ENCODE measurements at regions not wholly inside any gene's neighbourhood (a gene's known extent, or its start where the extent isn't known, plus 50 kb on each side); places are given as distances from the start of the nearest gene placed in this dataset.

DNA sequence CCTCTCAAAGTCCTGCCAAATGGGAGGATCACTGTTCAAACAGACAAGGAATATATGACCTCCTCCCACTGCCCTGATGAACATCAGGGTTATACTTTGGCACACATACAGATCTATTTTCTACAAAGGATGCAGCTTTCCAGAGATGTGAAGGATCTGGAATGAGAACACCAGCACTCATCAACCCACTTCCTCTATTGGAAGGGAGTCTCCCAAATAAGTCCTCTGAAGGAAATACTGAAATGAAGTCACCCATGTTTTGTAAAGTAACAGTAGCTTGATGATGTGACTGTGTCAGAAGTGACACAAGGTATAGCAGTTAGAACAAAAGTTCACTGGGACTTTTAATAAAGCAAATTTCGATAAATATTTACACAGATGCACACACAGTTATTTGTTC is 104.9 kb downstream of the OGFRL1 start:
- peak overlapping the region in 2 of 3 donors; percentile 3 to 39 for H3K27ac ChIP-seq
- no peaks in the 10 kb centered on the region for H3K9me3 ChIP-seq
- intact Hi-C loops (cut with DNase I), result no loop called here
- H3K27me3 ChIP-seq, result no peaks in the 10 kb centered on the region
- H3K4me3 ChIP-seq, result no peak overlapping the region
- DNase-seq (no peak), ATAC-seq (peak; percentile 55 to 84 (median 73))
- peaks cover 0 to 7% (median 0%) of the 10 kb centered on the region in 4 donors for H3K36me3 ChIP-seq
- H3K4me1 ChIP-seq, result peaks cover 0 to 38% (median 17%) of the 10 kb centered on the region in 4 donors
- WGBS (ENCODE audit: insufficient coverage, low coverage, low lambda C conversion rate, missing lambda C conversion rate), result 8% methylated on average over 1 of the region's 1 CpG
- TF ChIP-seq, protein P1, sequence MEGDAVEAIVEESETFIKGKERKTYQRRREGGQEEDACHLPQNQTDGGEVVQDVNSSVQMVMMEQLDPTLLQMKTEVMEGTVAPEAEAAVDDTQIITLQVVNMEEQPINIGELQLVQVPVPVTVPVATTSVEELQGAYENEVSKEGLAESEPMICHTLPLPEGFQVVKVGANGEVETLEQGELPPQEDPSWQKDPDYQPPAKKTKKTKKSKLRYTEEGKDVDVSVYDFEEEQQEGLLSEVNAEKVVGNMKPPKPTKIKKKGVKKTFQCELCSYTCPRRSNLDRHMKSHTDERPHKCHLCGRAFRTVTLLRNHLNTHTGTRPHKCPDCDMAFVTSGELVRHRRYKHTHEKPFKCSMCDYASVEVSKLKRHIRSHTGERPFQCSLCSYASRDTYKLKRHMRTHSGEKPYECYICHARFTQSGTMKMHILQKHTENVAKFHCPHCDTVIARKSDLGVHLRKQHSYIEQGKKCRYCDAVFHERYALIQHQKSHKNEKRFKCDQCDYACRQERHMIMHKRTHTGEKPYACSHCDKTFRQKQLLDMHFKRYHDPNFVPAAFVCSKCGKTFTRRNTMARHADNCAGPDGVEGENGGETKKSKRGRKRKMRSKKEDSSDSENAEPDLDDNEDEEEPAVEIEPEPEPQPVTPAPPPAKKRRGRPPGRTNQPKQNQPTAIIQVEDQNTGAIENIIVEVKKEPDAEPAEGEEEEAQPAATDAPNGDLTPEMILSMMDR (IDR thresholded peaks at IDR 0.05), result no peak
- no peak for TF ChIP-seq POLR2A (IDR thresholded peaks at IDR 0.05)

DNA sequence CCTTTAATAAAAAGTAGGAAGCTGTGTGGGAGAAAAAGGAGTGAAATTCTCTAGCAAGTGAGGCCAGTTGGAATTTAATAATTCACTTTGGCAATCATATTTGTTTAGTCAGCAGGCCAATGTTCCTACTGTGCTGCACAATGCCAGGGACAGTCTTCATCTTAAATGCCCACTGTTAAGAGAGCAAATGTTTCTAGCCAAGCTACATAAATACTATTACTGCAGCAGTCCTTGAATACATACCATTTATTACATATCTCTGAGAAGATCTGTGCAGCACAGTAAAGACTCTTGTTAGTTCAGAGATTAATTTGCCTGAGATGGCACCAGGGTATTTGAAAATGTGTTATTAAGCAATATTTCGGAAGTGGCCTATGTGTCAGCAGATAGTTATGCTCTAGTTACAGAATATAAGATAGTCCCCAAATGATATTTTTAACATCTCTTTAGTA is 105.4 kb downstream of the OGFRL1 start:
- Histone ChIP-seq H3K4me1 (peaks cover 0 to 32% (median 14%) of the 10 kb centered on the region in 4 donors), H3K9me3 (no peaks in the 10 kb centered on the region), H3K36me3 (peaks cover 0 to 7% (median 0%) of the 10 kb centered on the region in 4 donors), H3K27me3 (no peaks in the 10 kb centered on the region), H3K27ac (peak overlapping the region in 2 of 3 donors; percentile 3 to 39), H3K4me3 (no peak overlapping the region)
- TF ChIP-seq, protein P1 (IDR thresholded peaks at IDR 0.05), result no peak
- TF ChIP-seq POLR2A (IDR thresholded peaks at IDR 0.05), result no peak
- ATAC-seq, result peak; percentile 57 to 77 (median 68)
- no peak for DNase-seq
- intact Hi-C loops (cut with DNase I), result no loop called here
- WGBS (ENCODE audit: insufficient coverage, low coverage, low lambda C conversion rate, missing lambda C conversion rate), result 37% methylated on average over 1 of the region's 1 CpG

DNA sequence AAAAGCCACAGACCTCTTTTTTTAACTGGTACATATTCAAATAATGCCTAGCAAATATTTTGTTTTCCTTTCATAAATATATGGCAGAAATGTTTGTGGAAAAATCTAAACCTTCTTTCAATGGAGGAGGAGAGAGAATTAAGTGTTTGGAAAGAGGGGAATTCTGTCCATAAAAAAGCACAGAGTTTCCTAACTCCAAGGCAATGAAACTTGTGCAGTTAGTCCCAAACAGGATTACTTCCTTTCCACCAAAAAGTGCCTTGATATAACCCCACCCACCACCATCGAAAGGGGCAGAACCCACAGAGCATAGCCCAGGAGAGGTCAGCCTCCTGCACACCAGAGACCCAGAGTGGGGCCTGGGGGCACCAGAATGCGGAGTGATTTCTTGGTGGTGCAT is 106.3 kb downstream of the OGFRL1 start:
- H3K4me3 ChIP-seq, result no peak overlapping the region

DNA sequence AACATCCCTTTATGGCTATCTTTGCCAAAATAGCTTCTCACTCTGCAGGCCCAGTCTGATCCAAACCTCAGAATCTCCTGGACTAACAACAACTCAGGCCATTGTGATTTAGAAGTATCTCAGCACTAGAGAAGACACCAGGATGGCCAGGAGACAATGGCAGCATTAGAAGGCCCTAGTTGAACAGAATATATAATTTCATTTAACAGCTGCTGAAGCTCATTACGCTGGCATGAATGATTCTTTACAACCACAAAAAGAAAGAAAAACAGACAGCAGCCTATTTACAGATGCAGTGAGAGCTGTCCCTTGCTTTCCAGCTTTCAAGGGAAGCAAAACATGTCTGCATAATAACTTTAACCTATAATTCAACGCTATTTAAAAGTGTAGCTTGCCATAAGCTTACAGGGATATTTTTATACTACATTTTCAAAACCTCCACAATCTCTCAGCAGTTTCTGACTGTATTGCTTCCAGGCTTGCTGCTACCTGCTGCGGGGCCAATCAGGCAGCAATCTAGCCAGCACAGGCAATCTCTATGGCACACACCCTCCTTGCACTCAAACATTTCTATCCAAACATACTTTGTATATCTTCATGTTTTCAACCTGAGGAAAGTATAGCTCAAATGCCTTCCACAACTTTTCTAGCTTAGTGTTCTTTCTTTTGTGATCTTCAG is 107.3 kb downstream of the OGFRL1 start:
- WGBS (ENCODE audit: insufficient coverage, low coverage, low lambda C conversion rate, missing lambda C conversion rate), result 71% methylated on average over 3 of the region's 3 CpGs
- TF ChIP-seq POLR2A (IDR thresholded peaks at IDR 0.05), result no peak
- TF ChIP-seq, protein P1 (IDR thresholded peaks at IDR 0.05), result no peak
- peaks cover 0 to 27% (median 13%) of the 10 kb centered on the region in 4 donors for H3K4me1 ChIP-seq
- no peak overlapping the region for H3K4me3 ChIP-seq
- no peaks in the 10 kb centered on the region for H3K9me3 ChIP-seq
- DNase-seq (no peak), ATAC-seq (no peak)
- intact Hi-C loops (cut with DNase I), result no loop called here
- H3K27me3 ChIP-seq, result no peaks in the 10 kb centered on the region
- H3K36me3 ChIP-seq, result peaks cover 0 to 7% (median 0%) of the 10 kb centered on the region in 4 donors
- no peak overlapping the region for H3K27ac ChIP-seq

More for the DNA sequence above, 106.3 kb downstream of the OGFRL1 start:
- DNase-seq, result no peak
- no peak for TF ChIP-seq POLR2A (IDR thresholded peaks at IDR 0.05)
- TF ChIP-seq, protein P1 (IDR thresholded peaks at IDR 0.05), result no peak
- Histone ChIP-seq H3K27me3 (no peaks in the 10 kb centered on the region), H3K9me3 (no peaks in the 10 kb centered on the region), H3K36me3 (peaks cover 0 to 7% (median 0%) of the 10 kb centered on the region in 4 donors), H3K4me1 (peaks cover 0 to 32% (median 13%) of the 10 kb centered on the region in 4 donors), H3K27ac (no peak overlapping the region)
- intact Hi-C loops (cut with DNase I), result no loop called here
- 50% methylated on average over 2 of the region's 2 CpGs for WGBS (ENCODE audit: insufficient coverage, low coverage, low lambda C conversion rate, missing lambda C conversion rate)
- no peak for ATAC-seq
